Spleen (tissue), 7 donors: ENCODE measurements at regions not wholly inside any gene's neighbourhood (a gene's known extent, or its start where the extent isn't known, plus 50 kb on each side); places are given as distances from the start of the nearest gene placed in this dataset.

Source experiments
- POLR2A ChIP-seq, 3 donors: fragments of 450-650 bp; IDR thresholded peaks; one replicate each; pipeline ENCODE4 v1.5.1; 2017; ENCODE audit warnings: antibody characterized with exemption in 3 of 3, mild to moderate bottlenecking in 1 of 3
- POLR2AphosphoS5 ChIP-seq, 3 donors: sonication (generic); formaldehyde crosslinking; IDR thresholded peaks; one replicate each; pipeline ENCODE4 v1.5.1; 2017; ENCODE audit warnings: antibody characterized with exemption in 3 of 3
- TF ChIP-seq, protein P1 (sequence below), 11 experiments: fragments of 200-600 bp in 7 of 11; fragments of 450-650 bp in 4 of 11; sonication (generic) in 4 of 11; IDR thresholded peaks in 8 of 11; conservative IDR thresholded peaks in 3 of 11; 1 replicate in 7 of 11; 2 replicates in 4 of 11; pipeline versions ENCODE4 v1.4.0 to v1.8.0; 2016 to 2021; ENCODE audit warnings: antibody characterized with exemption in 11 of 11, inconsistent platforms in 4 of 11, mild to moderate bottlenecking in 1 of 11
- donor health status: DM: no; HTN: no; CAD: no; lungs with moderate emphysema.
- donor health status: DM: no; HTN: no; CAD: no.
- donor health status: DM: no; HTN: no; CAD: no.

GRCh38 chr11:131077340-131077739 lies 161.1 kb upstream of the SNX19 start:
- TF ChIP-seq, protein P1, sequence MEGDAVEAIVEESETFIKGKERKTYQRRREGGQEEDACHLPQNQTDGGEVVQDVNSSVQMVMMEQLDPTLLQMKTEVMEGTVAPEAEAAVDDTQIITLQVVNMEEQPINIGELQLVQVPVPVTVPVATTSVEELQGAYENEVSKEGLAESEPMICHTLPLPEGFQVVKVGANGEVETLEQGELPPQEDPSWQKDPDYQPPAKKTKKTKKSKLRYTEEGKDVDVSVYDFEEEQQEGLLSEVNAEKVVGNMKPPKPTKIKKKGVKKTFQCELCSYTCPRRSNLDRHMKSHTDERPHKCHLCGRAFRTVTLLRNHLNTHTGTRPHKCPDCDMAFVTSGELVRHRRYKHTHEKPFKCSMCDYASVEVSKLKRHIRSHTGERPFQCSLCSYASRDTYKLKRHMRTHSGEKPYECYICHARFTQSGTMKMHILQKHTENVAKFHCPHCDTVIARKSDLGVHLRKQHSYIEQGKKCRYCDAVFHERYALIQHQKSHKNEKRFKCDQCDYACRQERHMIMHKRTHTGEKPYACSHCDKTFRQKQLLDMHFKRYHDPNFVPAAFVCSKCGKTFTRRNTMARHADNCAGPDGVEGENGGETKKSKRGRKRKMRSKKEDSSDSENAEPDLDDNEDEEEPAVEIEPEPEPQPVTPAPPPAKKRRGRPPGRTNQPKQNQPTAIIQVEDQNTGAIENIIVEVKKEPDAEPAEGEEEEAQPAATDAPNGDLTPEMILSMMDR (IDR thresholded peaks at IDR 0.05 in 8 of 11, conservative IDR thresholded peaks at IDR 0.05 in 3 of 11), result no peak
- TF ChIP-seq POLR2A (IDR thresholded peaks at IDR 0.05) (no peak), POLR2AphosphoS5 (IDR thresholded peaks at IDR 0.05) (no peak)
